ENCODE measurements at regions not wholly inside any gene's neighbourhood (a gene's known extent, or its start where the extent isn't known, plus 50 kb on each side); places are given as distances from the start of the nearest gene placed in this dataset.
"Not testable (repeated sequence)": the region's sequence is repeated elsewhere in the genome, so short reads cannot be mapped to it uniquely, and the experiment has no call there.

- DNase-seq, result no peak
These were observed 67.8 kb upstream of the FARP1 start for GRCh38 chr13:98075048-98075447.

GRCh38 chr13:98076309-98076708, 66.6 kb upstream of the FARP1 start:
- not testable (repeated sequence) for DNase-seq

GRCh38 chr13:98080280-98080679, 62.6 kb upstream of the FARP1 start:
- no peak for DNase-seq

- peak; percentile 54 for DNase-seq
These were observed 59.4 kb upstream of the FARP1 start for GRCh38 chr13:98083507-98083906.

- DNase-seq, result no peak
These were observed 59.0 kb upstream of the FARP1 start for GRCh38 chr13:98083936-98084335.

- DNase-seq, result no peak
These were observed 53.6 kb upstream of the FARP1 start for GRCh38 chr13:98089246-98089645.

- no peak for DNase-seq
These were observed 50.0 kb upstream of the FARP1 start for GRCh38 chr13:98092888-98093287.

Measured in tongue (tissue), 1 donor.